ENCODE measurements at regions not wholly inside any gene's neighbourhood (a gene's known extent, or its start where the extent isn't known, plus 50 kb on each side); places are given as distances from the start of the nearest gene placed in this dataset.

DNA sequence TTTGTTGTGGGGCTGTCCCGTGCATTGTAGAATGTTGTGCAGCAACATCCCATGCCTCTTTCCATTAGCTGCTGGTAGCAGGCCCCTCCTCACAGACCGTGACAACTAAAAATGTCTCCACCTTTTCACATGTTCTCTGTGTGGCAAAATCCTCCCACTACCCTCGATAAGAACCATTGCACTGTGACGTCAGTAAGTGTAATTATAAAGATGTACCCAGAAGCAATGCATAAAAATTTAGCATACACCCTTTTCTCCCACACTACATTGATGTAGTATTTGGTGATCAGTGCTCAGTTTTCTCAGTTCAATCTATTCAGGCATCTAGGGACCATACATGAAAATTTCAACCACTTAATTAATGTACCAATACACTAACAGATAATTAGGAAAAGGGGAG is 389.9 kb downstream of the DOK5 start:
- H3K4me3 ChIP-seq, result no peak overlapping the region
- DNase-seq (ENCODE audit: low read depth in 1 of 2, low spot score in 1 of 2), result no peak
- TF ChIP-seq, protein P1, sequence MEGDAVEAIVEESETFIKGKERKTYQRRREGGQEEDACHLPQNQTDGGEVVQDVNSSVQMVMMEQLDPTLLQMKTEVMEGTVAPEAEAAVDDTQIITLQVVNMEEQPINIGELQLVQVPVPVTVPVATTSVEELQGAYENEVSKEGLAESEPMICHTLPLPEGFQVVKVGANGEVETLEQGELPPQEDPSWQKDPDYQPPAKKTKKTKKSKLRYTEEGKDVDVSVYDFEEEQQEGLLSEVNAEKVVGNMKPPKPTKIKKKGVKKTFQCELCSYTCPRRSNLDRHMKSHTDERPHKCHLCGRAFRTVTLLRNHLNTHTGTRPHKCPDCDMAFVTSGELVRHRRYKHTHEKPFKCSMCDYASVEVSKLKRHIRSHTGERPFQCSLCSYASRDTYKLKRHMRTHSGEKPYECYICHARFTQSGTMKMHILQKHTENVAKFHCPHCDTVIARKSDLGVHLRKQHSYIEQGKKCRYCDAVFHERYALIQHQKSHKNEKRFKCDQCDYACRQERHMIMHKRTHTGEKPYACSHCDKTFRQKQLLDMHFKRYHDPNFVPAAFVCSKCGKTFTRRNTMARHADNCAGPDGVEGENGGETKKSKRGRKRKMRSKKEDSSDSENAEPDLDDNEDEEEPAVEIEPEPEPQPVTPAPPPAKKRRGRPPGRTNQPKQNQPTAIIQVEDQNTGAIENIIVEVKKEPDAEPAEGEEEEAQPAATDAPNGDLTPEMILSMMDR (IDR thresholded peaks at IDR 0.05; ENCODE audit: low read depth, low read length), result no peak
- no peaks in the 10 kb centered on the region for H3K36me3 ChIP-seq
- H3K27ac ChIP-seq, result no peak overlapping the region
- no peaks in the 10 kb centered on the region for H3K9me3 ChIP-seq (ENCODE audit: low read depth)
- no peaks in the 10 kb centered on the region for H3K4me1 ChIP-seq (ENCODE audit: low read depth)
- no peaks in the 10 kb centered on the region for H3K27me3 ChIP-seq

DNA sequence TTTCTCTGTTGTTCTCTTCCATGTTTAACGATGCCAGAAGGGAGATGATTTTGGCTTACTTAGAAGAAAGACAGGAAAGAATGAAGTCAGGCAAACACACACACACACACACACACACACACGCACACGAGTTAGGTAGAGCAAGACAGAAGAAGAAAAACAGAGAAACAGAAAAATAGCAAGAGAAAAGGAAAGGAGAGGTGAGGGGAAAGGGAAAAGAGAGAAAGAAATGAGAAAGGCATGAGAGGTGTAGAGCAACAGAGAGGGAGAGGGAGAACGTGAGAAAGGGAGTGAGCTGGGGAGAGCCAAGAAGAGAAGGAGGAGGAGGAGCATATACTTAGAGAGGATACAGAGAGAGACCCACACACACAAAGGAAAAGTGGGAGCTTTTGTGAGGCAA is 385.3 kb downstream of the DOK5 start:
- Histone ChIP-seq H3K4me1 (ENCODE audit: low read depth) (no peaks in the 10 kb centered on the region), H3K36me3 (no peaks in the 10 kb centered on the region), H3K27me3 (no peaks in the 10 kb centered on the region), H3K27ac (no peak overlapping the region), H3K9me3 (ENCODE audit: low read depth) (no peaks in the 10 kb centered on the region), H3K4me3 (no peak overlapping the region)
- DNase-seq (ENCODE audit: low read depth in 1 of 2, low spot score in 1 of 2), result no peak
- TF ChIP-seq, protein P1 (IDR thresholded peaks at IDR 0.05; ENCODE audit: low read depth, low read length), result no peak

DNA sequence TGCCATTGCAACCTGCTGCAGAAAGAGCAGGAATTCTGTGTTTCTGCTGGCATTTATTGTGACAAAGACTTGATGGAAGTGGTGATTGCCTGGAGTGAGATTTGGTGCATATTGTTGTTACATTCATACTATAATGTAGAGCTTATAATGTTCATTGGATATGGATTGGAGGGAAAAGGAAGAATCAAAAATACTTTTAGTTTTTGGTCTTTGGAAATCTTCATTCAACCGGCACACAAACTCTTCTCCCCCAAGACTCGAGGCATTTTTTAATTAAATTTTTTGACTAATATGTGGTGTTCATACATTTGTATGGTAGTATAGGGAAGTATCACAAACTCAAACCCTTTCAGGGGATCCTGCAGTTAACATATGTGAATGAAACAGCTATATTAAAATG is 380.8 kb downstream of the DOK5 start:
- Histone ChIP-seq H3K9me3 (ENCODE audit: low read depth) (no peaks in the 10 kb centered on the region), H3K36me3 (no peaks in the 10 kb centered on the region), H3K27ac (no peak overlapping the region), H3K4me1 (ENCODE audit: low read depth) (no peaks in the 10 kb centered on the region), H3K27me3 (no peaks in the 10 kb centered on the region), H3K4me3 (no peak overlapping the region)
- DNase-seq (ENCODE audit: low read depth in 1 of 2, low spot score in 1 of 2), result no peak
- TF ChIP-seq, protein P1 (IDR thresholded peaks at IDR 0.05; ENCODE audit: low read depth, low read length), result no peak

DNA sequence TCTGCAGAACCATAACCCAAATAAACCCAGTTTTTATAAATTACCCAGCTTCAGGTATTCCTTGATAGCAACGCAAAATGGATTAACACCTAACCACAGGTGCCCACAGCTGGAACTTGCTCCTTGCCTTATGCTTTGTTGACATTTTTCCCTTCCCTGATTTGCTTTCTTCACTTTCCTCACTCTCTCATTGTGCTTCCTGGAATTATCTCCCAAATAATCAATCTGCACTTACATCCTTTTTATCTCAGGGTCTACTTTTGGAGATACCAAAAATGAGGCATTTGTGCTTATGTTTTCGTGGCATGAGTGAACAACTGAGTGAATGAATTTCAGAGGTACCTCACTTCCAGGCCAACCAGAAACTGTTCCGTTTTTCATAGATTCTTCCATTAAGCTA is 374.3 kb downstream of the DOK5 start:
- Histone ChIP-seq H3K4me3 (no peak overlapping the region), H3K9me3 (ENCODE audit: low read depth) (no peaks in the 10 kb centered on the region), H3K4me1 (ENCODE audit: low read depth) (no peaks in the 10 kb centered on the region), H3K27me3 (no peaks in the 10 kb centered on the region), H3K36me3 (no peaks in the 10 kb centered on the region), H3K27ac (no peak overlapping the region)
- TF ChIP-seq, protein P1 (IDR thresholded peaks at IDR 0.05; ENCODE audit: low read depth, low read length), result no peak
- no peak for DNase-seq (ENCODE audit: low read depth in 1 of 2, low spot score in 1 of 2)

DNA sequence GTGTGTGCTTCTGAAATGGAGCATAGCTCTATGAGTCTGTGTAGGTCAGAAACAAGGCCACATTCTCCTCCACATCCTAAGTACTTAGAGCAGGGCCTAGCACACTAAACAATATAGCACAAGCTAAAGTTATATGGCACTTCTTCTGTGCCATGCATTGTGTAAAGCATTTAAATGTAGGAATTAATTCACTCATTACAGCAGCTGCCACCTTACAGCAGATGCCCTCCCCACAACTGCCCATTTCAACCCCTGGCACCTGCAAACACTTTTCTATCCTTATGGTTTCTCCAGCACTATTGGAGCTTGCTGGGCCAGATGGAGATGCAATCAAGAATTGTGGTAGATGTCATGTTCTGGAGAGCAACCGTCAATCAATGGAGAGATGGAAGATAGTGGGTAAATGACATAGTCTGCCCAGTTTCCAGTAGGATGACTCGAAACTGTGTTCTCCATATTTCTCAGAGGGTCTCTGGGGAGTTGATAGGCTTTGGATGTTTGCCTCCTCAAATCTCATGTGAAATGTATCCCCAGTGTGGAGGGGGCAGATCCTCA is 373.7 kb downstream of the DOK5 start:
- Histone ChIP-seq H3K36me3 (no peaks in the 10 kb centered on the region), H3K9me3 (ENCODE audit: low read depth) (no peaks in the 10 kb centered on the region), H3K27ac (no peak overlapping the region), H3K4me1 (ENCODE audit: low read depth) (no peaks in the 10 kb centered on the region), H3K4me3 (no peak overlapping the region), H3K27me3 (no peaks in the 10 kb centered on the region)
- TF ChIP-seq, protein P1 (IDR thresholded peaks at IDR 0.05; ENCODE audit: low read depth, low read length), result no peak
- DNase-seq (ENCODE audit: low read depth in 1 of 2, low spot score in 1 of 2), result no peak

DNA sequence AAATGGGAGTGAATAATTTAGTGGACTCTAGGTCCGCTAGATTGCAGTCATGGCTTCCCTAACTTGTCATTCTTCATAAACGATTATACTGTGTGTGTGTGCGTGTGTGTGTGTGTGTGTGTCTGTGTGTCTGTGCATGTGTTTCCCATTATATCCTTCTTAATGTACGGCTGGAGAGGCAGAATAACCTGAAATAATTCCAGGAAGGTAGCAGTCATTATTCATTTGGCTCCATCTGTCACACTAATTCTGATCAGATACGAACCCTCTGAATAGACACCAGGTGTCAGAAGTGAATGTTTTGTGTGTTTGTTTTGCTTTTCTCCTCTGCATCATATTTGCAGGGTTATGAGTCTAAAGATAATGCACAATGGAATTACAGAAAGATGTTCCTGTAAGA is 372.9 kb downstream of the DOK5 start:
- Histone ChIP-seq H3K9me3 (ENCODE audit: low read depth) (no peaks in the 10 kb centered on the region), H3K27me3 (no peaks in the 10 kb centered on the region), H3K4me1 (ENCODE audit: low read depth) (peaks cover 6% of the 10 kb centered on the region), H3K4me3 (no peak overlapping the region), H3K36me3 (no peaks in the 10 kb centered on the region), H3K27ac (no peak overlapping the region)
- DNase-seq (ENCODE audit: low read depth in 1 of 2, low spot score in 1 of 2), result no peak
- TF ChIP-seq, protein P1 (IDR thresholded peaks at IDR 0.05; ENCODE audit: low read depth, low read length), result no peak
